HepG2 (cell line): ENCODE measurements at regions not wholly inside any gene's neighbourhood (a gene's known extent, or its start where the extent isn't known, plus 50 kb on each side); places are given as distances from the start of the nearest gene placed in this dataset.

Source experiments
- ATAC-seq: fragments of 200-7000 bp; cut with Tn5 transposase; 3 replicates; pipeline ENCODE4 v1.9.1; 2020; ENCODE audit warnings: mild to moderate bottlenecking, moderate library complexity
- BruUV-seq: library from RNA; stranded (reverse); fragments of 400-500 nt; replicated peaks from 2 replicates; lab custom pipeline; 2021; lab: Mats Ljungman, UMichigan
- CTCF ChIA-PET: fragments of 300-600 bp; formaldehyde crosslinking; extraction: SDS; loops from one replicate; lab custom pipeline; 2021; ENCODE audit warnings: low total read pairs, inconsistent platforms, low intra/inter-chr PET ratio; lab: Yijun Ruan, JAX
- POLR2A ChIA-PET: fragments of 350-600 bp; sonication (Branson Sonifier 250); formaldehyde crosslinking; loops from one replicate; lab custom pipeline; 2020; ENCODE audit warnings: antibody characterized with exemption, inconsistent platforms; lab: Yijun Ruan, JAX
- DNase-seq: peaks from one replicate; pipeline ENCODE4 v3.0.0-alpha.2; 2015; ENCODE audit warnings: low spot score
- FAIRE-seq: peaks from 3 replicates; lab custom pipeline; 2011; peaks lifted over from hg19 to GRCh38; lab: Jason Lieb, UNC
- H2AFZ ChIP-seq: one replicate; pipeline ENCODE4 v1.6.1; 2011; ENCODE audit warnings: low read length, inconsistent platforms
- H3K27ac ChIP-seq: fragments of 300-600 bp; 3 replicates; pipeline ENCODE4 v1.8.0; 2011; ENCODE audit warnings: mixed run types, mild to moderate bottlenecking, mixed read lengths, low read length, inconsistent platforms; ENCODE audit not compliant: insufficient read depth; ENCODE audit errors: extremely low read length
- H3K27me3 ChIP-seq, 2 experiments: fragments of 200-600 bp in 1 of 2; 2 replicates in 1 of 2; 3 replicates in 1 of 2; pipeline versions ENCODE4 v1.6.0 to v1.8.0; 2011; ENCODE audit warnings: low read length in 2 of 2, mild to moderate bottlenecking in 2 of 2, moderate library complexity in 2 of 2, inconsistent platforms in 1 of 2; ENCODE audit not compliant: insufficient read depth in 2 of 2, control insufficient read depth in 1 of 2
- H3K36me3 ChIP-seq, 2 experiments: fragments of 200-600 bp in 1 of 2; replicated peaks in 1 of 2; 2 replicates in 1 of 2; 3 replicates in 1 of 2; pipeline versions ENCODE4 v1.5.1 to v1.8.0; 2011; ENCODE audit warnings: low read length in 2 of 2, inconsistent platforms in 1 of 2; ENCODE audit not compliant: insufficient read depth in 2 of 2, control insufficient read depth in 1 of 2
- H3K4me1 ChIP-seq: 2 replicates; pipeline ENCODE4 v1.5.1; 2012; ENCODE audit warnings: low read length, inconsistent platforms; ENCODE audit not compliant: insufficient read depth
- H3K4me2 ChIP-seq: 2 replicates; pipeline ENCODE4 v1.6.0; 2011; ENCODE audit warnings: low read depth, low read length, inconsistent platforms
- H3K4me3 ChIP-seq, 3 experiments: fragments of 200-600 bp in 1 of 3; sonication (generic), shearing (Covaris generic) in 1 of 3; replicated peaks in 1 of 3; 2 replicates each; pipeline ENCODE4 v1.5.1; 2011 to 2016; ENCODE audit warnings: low read length in 3 of 3, inconsistent platforms in 2 of 3, low read depth in 2 of 3, mild to moderate bottlenecking in 2 of 3, control low read depth in 1 of 3, mixed read lengths in 1 of 3; ENCODE audit not compliant: insufficient read depth in 1 of 3
- H3K79me2 ChIP-seq: one replicate; pipeline ENCODE4 v1.6.1; 2011; ENCODE audit warnings: low read length, inconsistent platforms; ENCODE audit not compliant: insufficient read depth
- H3K9ac ChIP-seq: 2 replicates; pipeline ENCODE4 v1.6.0; 2011; ENCODE audit warnings: mild to moderate bottlenecking, low read depth, low read length, inconsistent platforms; ENCODE audit not compliant: insufficient read depth
- H3K9me3 ChIP-seq: 2 replicates; pipeline ENCODE4 v1.5.1; 2012; ENCODE audit warnings: mild to moderate bottlenecking, low read length
- H4K20me1 ChIP-seq: 2 replicates; pipeline ENCODE4 v1.6.0; 2011; ENCODE audit warnings: inconsistent platforms, mild to moderate bottlenecking, low read length, moderate library complexity; ENCODE audit not compliant: insufficient read depth
- CENPBD1 ChIP-seq: sonication (generic); formaldehyde crosslinking; IDR thresholded peaks from 2 replicates; pipeline ENCODE4 v1.8.0; 2022; ENCODE audit warnings: missing genetic modification reagents, low read depth, mild to moderate bottlenecking, borderline replicate concordance
- FOXP4 ChIP-seq: sonication (generic); formaldehyde crosslinking; IDR thresholded peaks from 2 replicates; pipeline ENCODE4 v1.4.0; 2020; ENCODE audit warnings: missing genetic modification reagents
- PLSCR1 ChIP-seq: sonication (generic); formaldehyde crosslinking; IDR thresholded peaks from 2 replicates; pipeline ENCODE4 v1.5.0; 2020; ENCODE audit warnings: missing genetic modification reagents, mild to moderate bottlenecking, borderline replicate concordance
- PRDM10 ChIP-seq: sonication (generic); formaldehyde crosslinking; IDR thresholded peaks from 2 replicates; pipeline ENCODE4 v1.4.0; 2020; ENCODE audit warnings: low read depth, missing genetic modification reagents
- RNF2 ChIP-seq: fragments of 450-650 bp; conservative IDR thresholded peaks from 2 replicates; pipeline ENCODE4 v1.6.1; 2016; ENCODE audit warnings: low read depth
- TAF15 ChIP-seq: fragments of 200-400 bp; formaldehyde crosslinking; IDR thresholded peaks from one replicate; pipeline ENCODE4 v1.6.1; 2018; ENCODE audit warnings: mild to moderate bottlenecking, low read depth, low read length; ENCODE audit not compliant: poor library complexity, severe bottlenecking
- ZNF138 ChIP-seq: sonication (generic); formaldehyde crosslinking; IDR thresholded peaks from 2 replicates; pipeline ENCODE4 v1.5.0; 2020; ENCODE audit warnings: mild to moderate bottlenecking, low read depth, missing genetic modification reagents
- ZNF256 ChIP-seq: sonication (generic); formaldehyde crosslinking; conservative IDR thresholded peaks from 2 replicates; pipeline ENCODE4 v1.4.0; 2020; ENCODE audit warnings: missing genetic modification reagents
- ZNF274 ChIP-seq: sonication (generic); formaldehyde crosslinking; IDR thresholded peaks from 2 replicates; pipeline ENCODE4 v1.5.1; 2020; ENCODE audit warnings: mild to moderate bottlenecking, missing genetic modification reagents
- ZNF646 ChIP-seq: sonication (generic); formaldehyde crosslinking; IDR thresholded peaks from 2 replicates; pipeline ENCODE4 v1.9.0; 2021; ENCODE audit warnings: mild to moderate bottlenecking, missing genetic modification reagents
- WGBS: methylation state at CpG from one replicate; pipeline ENCODE4 v1.1.6; 2017; ENCODE audit warnings: low lambda C conversion rate; 5-methylcytosine and 5-hydroxymethylcytosine counted together
- in situ Hi-C: cut with HindIII; loops from 2 replicates; pipeline ENCODE4 v1.10.0; 2017; ENCODE audit warnings: low pct_unique_long_range_greater_than_20kb; ENCODE audit not compliant: extremely low pct_ligation_motif_present
- intact Hi-C: fragments of 100-400 bp; cut with micrococcal nuclease; formaldehyde crosslinking; loops from one replicate; pipeline ENCODE4 v1.10.0; 2022; ENCODE audit not compliant: unreplicated experiment

GRCh38 chr15:70152070-70152480 lies 54.4 kb upstream of the TLE3 start:
- FAIRE-seq (no peak), ATAC-seq (peak; percentile 52; the same call in 2 of the 3 replicates), DNase-seq (no peak)
- peaks cover 10% of the 10 kb centered on the region; the same call in 1 of the 2 replicates for H4K20me1 ChIP-seq
- no peaks in the 10 kb centered on the region for H3K79me2 ChIP-seq
- 0 out of 2 replicates have a peak, but pooled peaks cover 8% of the 10 kb centered on the region for H3K4me1 ChIP-seq
- in situ Hi-C loops (no loop called here), intact Hi-C loops (loop anchor here (5.0 kb wide), 1 partner anchor 635 kb away; no protein-coding TSS in a partner anchor)
- no peaks in the 10 kb centered on the region for H3K36me3 ChIP-seq
- no peak overlapping the region for H3K27ac ChIP-seq
- no peak overlapping the region for H2AFZ ChIP-seq
- no peak overlapping the region for H3K9ac ChIP-seq
- H3K4me2 ChIP-seq = no peak overlapping the region
- no TSS peak for BruUV-seq
- no CpG with 5 or more reads among the region's 3 CpGs for WGBS
- TF ChIP-seq TAF15 = no peak
- TF ChIP-seq CENPBD1 (CRISPR knock-in tag) = no peak
- no peak for TF ChIP-seq PRDM10 (CRISPR knock-in tag)
- no peak for TF ChIP-seq PLSCR1
- TF ChIP-seq ZNF138 (CRISPR knock-in tag) = no peak
- no peak for TF ChIP-seq ZNF274 (CRISPR knock-in tag)
- TF ChIP-seq FOXP4 (CRISPR knock-in tag) = no peak
- no peak for TF ChIP-seq ZNF256 (CRISPR knock-in tag)
- no peak for TF ChIP-seq ZNF646 (CRISPR knock-in tag)
- TF ChIP-seq RNF2 = no peak
- H3K27me3 ChIP-seq = peaks cover 9 to 85% of the 10 kb centered on the region in 2 experiments; a peak in 4 of 5 replicates
- CTCF ChIA-PET = no interaction called here
- no peak overlapping the region for H3K4me3 ChIP-seq
- POLR2A ChIA-PET = no interaction called here
- H3K9me3 ChIP-seq = no peaks in the 10 kb centered on the region
